HG03039 (cell line): ENCODE measurements at regions not wholly inside any gene's neighbourhood (a gene's known extent, or its start where the extent isn't known, plus 50 kb on each side); places are given as distances from the start of the nearest gene placed in this dataset.
"Not testable (repeated sequence)": the region's sequence is repeated elsewhere in the genome, so short reads cannot be mapped to it uniquely, and the experiment has no call there.

ENCODE experiments used
- ATAC-seq: cut with Tn5 transposase; IDR thresholded peaks from one replicate; pipeline ENCODE4 v1.9.1; 2021; ENCODE audit warnings: mild to moderate bottlenecking, moderate library complexity; ENCODE audit not compliant: unreplicated experiment

- no peak for ATAC-seq
These were observed 769.0 kb downstream of the BRINP3 start for GRCh38 chr1:189708674-189709073.

- ATAC-seq: not testable (repeated sequence)
These were observed 759.4 kb downstream of the BRINP3 start for GRCh38 chr1:189718147-189718795.

- no peak for ATAC-seq
These were observed 750.9 kb downstream of the BRINP3 start for GRCh38 chr1:189726806-189727205.

- ATAC-seq: no peak
These were observed 726.4 kb downstream of the BRINP3 start for GRCh38 chr1:189751311-189751710.

GRCh38 chr1:189752461-189752995, 725.1 kb downstream of the BRINP3 start:
- no peak for ATAC-seq

GRCh38 chr1:189755100-189755499, 722.6 kb downstream of the BRINP3 start:
- ATAC-seq: not testable (repeated sequence)

GRCh38 chr1:189764391-189765320, 713.0 kb downstream of the BRINP3 start:
- no peak for ATAC-seq

- no peak for ATAC-seq
These were observed 708.2 kb downstream of the BRINP3 start for GRCh38 chr1:189769448-189769847.

GRCh38 chr1:189774721-189775287, 702.9 kb downstream of the BRINP3 start:
- ATAC-seq: no peak

- no peak for ATAC-seq
These were observed 702.3 kb downstream of the BRINP3 start for GRCh38 chr1:189775343-189775742.

GRCh38 chr1:189779034-189779433, 698.6 kb downstream of the BRINP3 start:
- ATAC-seq: no peak

- ATAC-seq: no peak
These were observed 695.4 kb downstream of the BRINP3 start for GRCh38 chr1:189782295-189782694.

GRCh38 chr1:189783456-189783855, 694.2 kb downstream of the BRINP3 start:
- no peak for ATAC-seq

GRCh38 chr1:189786761-189787160, 690.9 kb downstream of the BRINP3 start:
- ATAC-seq: no peak

GRCh38 chr1:189787201-189787600, 690.5 kb downstream of the BRINP3 start:
- ATAC-seq: no peak

- ATAC-seq: no peak
These were observed 687.3 kb downstream of the BRINP3 start for GRCh38 chr1:189790335-189790734.

- no peak for ATAC-seq
These were observed 674.3 kb downstream of the BRINP3 start for GRCh38 chr1:189803364-189803763.

GRCh38 chr1:189804352-189804751, 673.3 kb downstream of the BRINP3 start:
- ATAC-seq: no peak

- no peak for ATAC-seq
These were observed 671.9 kb downstream of the BRINP3 start for GRCh38 chr1:189805735-189806134.

- not testable (repeated sequence) for ATAC-seq
These were observed 667.0 kb downstream of the BRINP3 start for GRCh38 chr1:189810639-189811038.

GRCh38 chr1:189811960-189812359, 665.7 kb downstream of the BRINP3 start:
- ATAC-seq: no peak
